22Rv1 (cell line): ENCODE measurements at regions not wholly inside any gene's neighbourhood (a gene's known extent, or its start where the extent isn't known, plus 50 kb on each side); places are given as distances from the start of the nearest gene placed in this dataset.

Experiments
- CTCF ChIP-seq: fragments of 450-650 bp; IDR thresholded peaks from 2 replicates; pipeline ENCODE4 v1.5.1; 2017; ENCODE audit warnings: mild to moderate bottlenecking
- ZFX ChIP-seq: fragments of 450-650 bp; IDR thresholded peaks from 2 replicates; pipeline ENCODE4 v1.6.1; 2017; ENCODE audit warnings: antibody characterized with exemption, borderline replicate concordance

GRCh38 chr1:242731446-242731845, 206.9 kb upstream of the PLD5 start:
- TF ChIP-seq CTCF (no peak), ZFX (no peak)
